Endothelial cell of umbilical vein (primary cell): ENCODE measurements at regions not wholly inside any gene's neighbourhood (a gene's known extent, or its start where the extent isn't known, plus 50 kb on each side); places are given as distances from the start of the nearest gene placed in this dataset.
A peak's percentile ranks its signal among the peaks of the same experiment; 100 is the strongest.

ENCODE experiments used
- BruUV-seq: library from RNA; stranded (reverse); fragments of 400-500 nt; replicated peaks from 2 replicates; lab custom pipeline; 2021; lab: Mats Ljungman, UMichigan
- CTCF ChIA-PET: fragments of 300-600, 350-600 bp; sonication (Branson Sonifier 250); formaldehyde crosslinking; loops from one replicate; lab custom pipeline; 2021; ENCODE audit warnings: antibody characterized with exemption, inconsistent platforms; lab: Charles Lee
- POLR2A ChIA-PET: fragments of 300-600, 350-600 bp; sonication (Branson Sonifier 250); formaldehyde crosslinking; loops from one replicate; lab custom pipeline; 2021; ENCODE audit warnings: antibody characterized with exemption, inconsistent platforms; lab: Charles Lee
- DNase-seq: peaks from one replicate; pipeline ENCODE4 v3.0.0-alpha.2; 2011; ENCODE audit warnings: low read depth, low spot score
- FAIRE-seq: peaks from 2 replicates; lab custom pipeline; 2011; peaks lifted over from hg19 to GRCh38; lab: Jason Lieb, UNC
- H2AFZ ChIP-seq: 2 replicates; pipeline ENCODE4 v1.6.0; 2012; ENCODE audit warnings: low read depth, low read length, control low read depth, inconsistent platforms
- H3K27ac ChIP-seq: 2 replicates; pipeline ENCODE4 v1.5.1; 2011; ENCODE audit warnings: low read depth, mild to moderate bottlenecking, control low read depth, low read length, moderate library complexity; ENCODE audit not compliant: insufficient read depth
- H3K27me3 ChIP-seq, 2 experiments: 2 replicates each; pipeline versions ENCODE4 v1.6.0 to v1.6.1; 2011; ENCODE audit warnings: low read length in 2 of 2, mixed read lengths in 1 of 2; ENCODE audit not compliant: control insufficient read depth in 2 of 2, insufficient read depth in 2 of 2
- H3K36me3 ChIP-seq, 2 experiments: 2 replicates in 1 of 2; 3 replicates in 1 of 2; pipeline ENCODE4 v1.5.1; 2011; ENCODE audit warnings: low read length in 2 of 2, mild to moderate bottlenecking in 1 of 2, moderate library complexity in 1 of 2; ENCODE audit not compliant: control insufficient read depth in 2 of 2, insufficient read depth in 2 of 2; ENCODE audit errors: extremely low read depth in 1 of 2
- H3K4me1 ChIP-seq: 3 replicates; pipeline ENCODE4 v1.5.1; 2011; ENCODE audit warnings: mild to moderate bottlenecking, low read length; ENCODE audit not compliant: control insufficient read depth, insufficient read depth; ENCODE audit errors: extremely low read depth
- H3K4me2 ChIP-seq: 2 replicates; pipeline ENCODE4 v1.6.1; 2011; ENCODE audit warnings: low read length, control low read depth, mixed read lengths; ENCODE audit not compliant: insufficient read depth
- H3K4me3 ChIP-seq, 3 experiments: fragments of 200-600 bp in 1 of 3; sonication (generic), shearing (Covaris generic) in 1 of 3; replicated peaks in 1 of 3; 2 replicates each; pipeline ENCODE4 v1.5.1; 2011 to 2016; ENCODE audit warnings: control low read depth in 3 of 3, low read length in 3 of 3, mild to moderate bottlenecking in 2 of 3, inconsistent platforms in 1 of 3, low read depth in 1 of 3, moderate library complexity in 1 of 3; ENCODE audit not compliant: insufficient read depth in 1 of 3
- H3K79me2 ChIP-seq: 2 replicates; pipeline ENCODE4 v1.6.0; 2012; ENCODE audit warnings: low read length, inconsistent platforms; ENCODE audit not compliant: control insufficient read depth, insufficient read depth
- H3K9ac ChIP-seq: replicated peaks from 2 replicates; pipeline ENCODE3; 2011; ENCODE audit warnings: low read length, control low read depth; ENCODE audit not compliant: insufficient read depth; ENCODE audit errors: extremely low read depth
- H3K9me1 ChIP-seq: replicated peaks from 3 replicates; pipeline ENCODE4 v1.6.0; 2011; ENCODE audit warnings: mild to moderate bottlenecking, low read length; ENCODE audit not compliant: control insufficient read depth, insufficient read depth; ENCODE audit errors: extremely low read depth
- H3K9me3 ChIP-seq: replicated peaks from 2 replicates; pipeline ENCODE4 v1.5.1; 2012; ENCODE audit warnings: low read length, inconsistent platforms; ENCODE audit not compliant: control insufficient read depth, insufficient read depth
- H4K20me1 ChIP-seq: replicated peaks from 2 replicates; pipeline ENCODE3; 2011; ENCODE audit warnings: mild to moderate bottlenecking, low read length; ENCODE audit not compliant: control insufficient read depth, insufficient read depth; ENCODE audit errors: extremely low read depth
- CTCF ChIP-seq, 2 donors: IDR thresholded peaks; 1 replicate in 1 of 2; 2 replicates in 1 of 2; pipeline ENCODE4 v1.5.1; 2011; ENCODE audit warnings: low read length in 2 of 2, mild to moderate bottlenecking in 2 of 2, moderate library complexity in 2 of 2, control low read depth in 1 of 2, inconsistent platforms in 1 of 2, low read depth in 1 of 2; ENCODE audit not compliant: insufficient read depth in 1 of 2; ENCODE audit errors: extremely low read depth in 1 of 2
- EZH2 ChIP-seq: IDR thresholded peaks from 2 replicates; pipeline ENCODE4 v1.6.1; 2012; ENCODE audit warnings: borderline replicate concordance, low read depth, mild to moderate bottlenecking, moderate library complexity, low read length, inconsistent platforms; ENCODE audit not compliant: severe bottlenecking
- FOS ChIP-seq: IDR thresholded peaks from 2 replicates; pipeline ENCODE4 v1.6.1; 2011; ENCODE audit warnings: mild to moderate bottlenecking, low read length, moderate library complexity, borderline replicate concordance; ENCODE audit not compliant: insufficient read depth
- GATA2 ChIP-seq: IDR thresholded peaks from 2 replicates; pipeline ENCODE4 v1.7.0; 2011; ENCODE audit warnings: low read depth, mild to moderate bottlenecking, moderate library complexity, mixed read lengths, low read length; ENCODE audit not compliant: insufficient read length, insufficient read depth
- JUN ChIP-seq: IDR thresholded peaks from 2 replicates; pipeline ENCODE4 v1.6.1; 2011; ENCODE audit warnings: borderline replicate concordance, low read depth; ENCODE audit not compliant: insufficient read length, insufficient read depth
- MAX ChIP-seq: IDR thresholded peaks from 2 replicates; pipeline ENCODE4 v1.6.1; 2011; ENCODE audit not compliant: insufficient read depth, insufficient read length
- MYC ChIP-seq: IDR thresholded peaks from one replicate; pipeline ENCODE4 v1.6.1; 2011; ENCODE audit warnings: mild to moderate bottlenecking, low read depth, low read length
- POLR2A ChIP-seq: IDR thresholded peaks from 2 replicates; pipeline ENCODE4 v1.6.1; 2012; ENCODE audit warnings: low read depth, mild to moderate bottlenecking, control low read depth, low read length
- POLR2AphosphoS5 ChIP-seq: IDR thresholded peaks from 2 replicates; pipeline ENCODE4 v1.6.1; 2012; ENCODE audit warnings: low read depth, mild to moderate bottlenecking, control low read depth, low read length, moderate library complexity; ENCODE audit not compliant: insufficient read depth
- dilution Hi-C: fragments of 300-500 bp; cut with MboI; formaldehyde crosslinking; loops from one replicate; pipeline ENCODE4 v1.15.0; 2019; ENCODE audit warnings: low sequenced_read_pairs; ENCODE audit not compliant: extremely low pct_ligation_motif_present
- intact Hi-C: fragments of 100-400 bp; cut with micrococcal nuclease; formaldehyde crosslinking; loops from one replicate; pipeline ENCODE4 v1.10.0; 2022

DNA sequence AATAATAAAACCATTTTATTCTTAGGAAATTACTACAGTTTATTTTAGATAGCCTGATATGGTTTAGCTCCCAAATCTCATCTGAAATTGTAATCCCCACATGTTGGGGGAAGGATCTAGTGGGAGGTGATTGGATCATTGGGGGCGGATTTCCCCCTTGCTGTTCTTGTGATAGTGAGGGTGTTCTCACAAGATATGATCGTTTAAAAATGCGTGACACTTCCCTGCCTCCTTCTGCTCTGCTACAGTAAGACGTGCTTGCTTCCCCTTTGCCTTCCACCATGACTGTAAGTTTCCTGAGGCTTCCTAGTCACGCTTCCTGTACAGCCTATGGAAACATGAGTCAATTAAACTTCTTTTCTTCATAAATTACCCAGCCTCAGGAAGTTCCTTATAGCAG lies 122.4 kb upstream of the FGF10 start:
- Histone ChIP-seq H3K9me3 (no peaks in the 10 kb centered on the region), H3K9ac (no peak overlapping the region), H3K79me2 (no peaks in the 10 kb centered on the region), H3K27me3 (no peaks in the 10 kb centered on the region), H3K36me3 (no peaks in the 10 kb centered on the region), H4K20me1 (no peaks in the 10 kb centered on the region), H3K4me3 (no peak overlapping the region), H3K4me1 (no peaks in the 10 kb centered on the region), H3K27ac (no peak overlapping the region), H3K4me2 (no peak overlapping the region), H2AFZ (no peak overlapping the region), H3K9me1 (no peaks in the 10 kb centered on the region)
- DNase-seq, result no peak
- BruUV-seq, result no TSS peak
- ChIA-PET POLR2A (no interaction called here), CTCF (interaction anchor here (1.4 kb wide), 1 partner anchor 11 kb away, joined by 3 read pairs; no protein-coding TSS in a partner anchor)
- intact Hi-C loops, result no loop called here
- dilution Hi-C loops, result no loop called here
- no peak for FAIRE-seq
- no peak for TF ChIP-seq EZH2
- TF ChIP-seq GATA2, result peak; percentile 25

- POLR2A ChIA-PET, result no interaction called here
- no TSS peak for BruUV-seq
- no peak overlapping the region for H2AFZ ChIP-seq
Measured at GRCh38 chr5:44506561-44506960, 117.3 kb upstream of the FGF10 start.

More at GRCh38 chr5:44506561-44506960, 117.3 kb upstream of the FGF10 start:
- no peaks in the 10 kb centered on the region for H3K36me3 ChIP-seq
- H3K4me1 ChIP-seq, result no peaks in the 10 kb centered on the region
- CTCF ChIA-PET, result no interaction called here
- FAIRE-seq (no peak), DNase-seq (no peak)
- no peaks in the 10 kb centered on the region for H3K9me3 ChIP-seq
- no peak overlapping the region for H3K9ac ChIP-seq
- dilution Hi-C loops (no loop called here), intact Hi-C loops (no loop called here)
- H3K9me1 ChIP-seq, result no peaks in the 10 kb centered on the region
- H3K27ac ChIP-seq, result no peak overlapping the region
- H3K27me3 ChIP-seq, result no peaks in the 10 kb centered on the region
- H3K79me2 ChIP-seq, result no peaks in the 10 kb centered on the region
- TF ChIP-seq EZH2 (no peak), GATA2 (no peak), POLR2A (no peak), MYC (no peak), CTCF (IDR thresholded peaks at IDR 0.05; ENCODE audit: extremely low read depth in 1 of 2, insufficient read depth in 1 of 2, low read depth in 1 of 2, low read length in 2 of 2) (no peak), FOS (no peak), POLR2AphosphoS5 (no peak), MAX (no peak), JUN (no peak)
- no peak overlapping the region for H3K4me3 ChIP-seq
- no peak overlapping the region for H3K4me2 ChIP-seq
- no peaks in the 10 kb centered on the region for H4K20me1 ChIP-seq
